ENCODE measurements at regions not wholly inside any gene's neighbourhood (a gene's known extent, or its start where the extent isn't known, plus 50 kb on each side); places are given as distances from the start of the nearest gene placed in this dataset.
"Not testable (repeated sequence)": the region's sequence is repeated elsewhere in the genome, so short reads cannot be mapped to it uniquely, and the experiment has no call there.

DNA sequence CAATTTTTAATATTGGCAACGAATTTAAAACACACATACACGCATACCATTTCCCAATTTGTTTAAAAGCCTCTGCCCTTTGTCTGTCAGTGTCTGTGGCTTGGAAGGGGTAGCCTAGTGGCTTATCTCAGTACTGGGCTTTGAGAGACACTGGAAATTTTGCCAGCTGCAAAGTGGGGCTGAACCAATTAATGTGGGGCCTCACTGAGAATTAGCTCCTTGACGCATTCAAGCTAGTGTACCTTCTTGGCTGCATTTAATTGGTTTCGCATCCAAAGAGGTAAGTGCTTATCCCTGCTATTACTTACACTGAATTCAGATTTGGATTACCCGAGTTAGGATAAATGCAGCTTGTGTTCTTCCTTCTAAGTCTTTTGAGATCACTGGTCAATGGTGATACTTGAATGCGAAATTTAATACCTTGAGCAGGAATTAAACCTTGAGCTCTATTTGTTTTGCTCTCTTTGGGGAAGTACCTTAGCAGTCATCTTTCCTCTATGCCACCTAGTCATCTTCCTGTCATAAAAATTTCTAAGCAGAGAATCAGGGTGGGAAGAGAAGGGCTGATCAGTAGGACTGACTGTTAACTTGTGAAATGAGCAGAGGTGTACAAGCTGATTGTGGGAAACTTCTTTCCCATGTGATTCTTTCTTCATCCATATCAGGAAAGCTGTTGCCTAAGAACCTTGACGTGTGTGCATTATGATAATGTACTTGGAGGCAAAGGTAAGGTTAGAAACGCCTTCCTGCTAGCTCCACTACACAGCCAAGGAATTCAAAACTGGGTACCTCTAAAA is 187.7 kb upstream of the E2F8 start:
- DNase-seq = no peak

GRCh38 chr11:19426756-19427403 is 186.1 kb upstream of the E2F8 start:
- DNase-seq = no peak

- DNase-seq = no peak
These were observed 185.4 kb upstream of the E2F8 start for GRCh38 chr11:19426011-19426755.

DNA sequence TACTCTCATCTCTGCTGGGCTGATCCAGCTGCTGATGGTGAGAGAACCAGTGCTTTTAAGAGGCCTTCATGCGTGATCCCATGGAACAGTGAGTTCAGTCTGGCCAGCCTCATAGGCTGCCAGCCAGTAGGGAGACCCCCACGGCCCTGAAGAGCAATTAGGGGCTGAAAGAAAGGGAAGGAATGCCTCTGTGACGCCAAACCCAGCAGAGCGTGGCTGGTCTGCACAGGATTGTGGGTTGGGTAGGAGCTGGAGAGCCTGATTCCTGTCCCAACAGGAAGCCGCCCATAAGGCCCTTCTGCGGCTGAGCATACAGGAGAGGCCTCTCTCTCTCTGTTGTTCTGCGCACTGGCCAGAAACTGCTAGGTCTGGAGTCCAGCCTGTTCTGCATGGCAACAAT is 181.5 kb upstream of the E2F8 start:
- DNase-seq = no peak

DNA sequence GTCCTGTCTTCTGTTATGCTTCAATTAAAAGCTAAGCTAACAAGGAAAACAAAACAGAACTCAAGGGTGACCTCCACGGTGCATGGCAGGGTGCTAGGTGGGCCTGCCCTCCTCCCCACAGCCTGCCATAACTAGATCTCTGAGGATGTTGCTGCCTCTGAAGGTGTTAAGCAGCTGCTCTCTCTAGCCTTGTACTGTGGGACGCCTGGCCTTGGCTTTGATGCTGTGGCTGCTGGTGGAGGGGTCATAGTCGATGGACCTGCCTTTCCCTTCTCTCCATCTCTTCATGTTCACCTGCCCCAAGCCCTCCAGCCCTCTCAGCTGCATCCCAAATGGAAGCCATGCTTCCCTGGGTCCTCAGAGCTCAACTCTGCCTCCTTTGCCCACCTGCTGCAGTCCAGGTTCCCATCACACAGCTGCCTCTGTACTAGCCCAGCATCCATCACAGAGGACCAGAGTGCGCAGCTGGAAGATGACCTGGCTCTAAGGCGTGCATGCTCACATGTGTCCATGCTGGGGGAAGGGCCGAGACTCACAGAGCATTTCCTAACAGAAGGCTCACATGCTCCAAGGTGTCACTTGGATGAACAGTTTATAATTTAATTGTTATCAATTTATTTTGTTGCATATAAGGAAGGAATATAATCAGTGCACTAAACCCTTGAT is 180.3 kb upstream of the E2F8 start:
- no peak for DNase-seq

DNA sequence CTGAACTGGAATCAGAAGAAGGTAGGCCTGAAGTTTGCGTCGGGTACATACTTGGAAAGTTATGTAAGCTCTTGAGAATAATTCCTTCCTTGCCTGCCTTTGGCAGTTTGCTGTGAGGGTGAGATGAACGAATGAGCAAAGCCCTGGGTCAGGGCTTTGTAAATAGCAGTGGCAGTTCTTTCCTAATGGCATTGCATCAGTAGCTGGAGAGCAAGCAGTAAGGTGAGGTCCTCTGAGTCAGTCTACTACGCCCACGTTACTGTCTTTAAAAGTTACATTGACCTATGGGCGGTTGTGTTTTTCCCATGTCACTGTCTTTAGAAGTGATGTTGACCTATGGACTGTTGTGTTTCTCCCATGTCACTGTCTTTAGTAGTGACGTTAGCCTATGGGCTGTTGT is 179.1 kb upstream of the E2F8 start:
- DNase-seq = no peak

DNA sequence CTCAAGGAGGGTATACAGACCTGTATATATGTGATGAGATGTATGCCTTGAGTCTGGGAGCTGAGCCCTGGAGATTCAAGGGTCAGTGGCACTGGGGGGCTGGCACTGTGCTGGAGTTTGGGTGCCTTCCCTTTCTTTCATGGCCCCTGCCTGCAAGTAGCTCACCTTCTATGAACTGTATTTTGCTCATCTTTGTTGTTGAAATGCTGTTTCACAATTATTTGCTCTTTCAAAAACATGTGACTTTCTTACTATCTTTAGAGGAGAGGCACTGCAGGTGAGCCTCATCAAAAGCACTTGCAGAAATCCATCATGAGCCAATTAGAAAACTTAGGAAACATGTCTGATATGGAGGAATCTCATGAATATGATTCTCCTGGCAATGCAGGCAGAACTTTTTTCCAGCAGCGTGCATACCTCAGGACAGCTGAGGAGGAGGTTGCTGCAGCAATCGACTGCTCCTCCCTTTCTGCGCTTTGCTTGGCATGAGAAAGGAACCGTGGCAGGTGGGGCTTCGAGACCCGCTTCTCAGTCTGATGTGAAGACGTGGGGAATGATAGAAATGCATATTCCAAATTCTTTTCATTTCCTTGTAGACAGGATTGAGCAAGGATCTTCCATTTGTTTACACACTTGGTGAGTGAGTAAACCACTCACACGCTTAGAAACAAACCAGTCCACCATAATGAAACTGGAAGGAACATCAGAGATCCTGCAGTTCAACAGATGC is 178.4 kb upstream of the E2F8 start:
- DNase-seq = no peak

DNA sequence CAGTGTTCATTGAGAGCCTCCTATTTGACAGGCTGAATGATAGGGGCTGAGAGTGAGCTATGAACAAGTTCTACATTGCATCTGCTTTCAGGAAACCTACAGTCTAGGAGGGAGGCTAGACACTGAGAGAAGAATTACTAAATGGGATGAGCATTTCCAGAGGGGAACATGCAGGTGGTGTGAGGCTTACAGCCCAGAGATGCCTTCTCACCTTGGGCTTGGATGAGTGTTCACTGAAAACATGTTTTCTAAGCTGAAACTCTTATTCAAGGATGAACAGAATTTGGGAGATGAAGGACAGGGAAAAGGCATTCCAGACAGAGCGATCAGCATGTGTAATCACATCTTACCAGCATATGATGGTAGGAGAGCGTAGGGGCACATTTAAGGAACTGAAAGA is 177.5 kb upstream of the E2F8 start:
- no peak for DNase-seq

GRCh38 chr11:19412070-19412469 is 171.3 kb upstream of the E2F8 start:
- not testable (repeated sequence) for DNase-seq

GRCh38 chr11:19410032-19410431 is 169.3 kb upstream of the E2F8 start:
- no peak for DNase-seq

DNA sequence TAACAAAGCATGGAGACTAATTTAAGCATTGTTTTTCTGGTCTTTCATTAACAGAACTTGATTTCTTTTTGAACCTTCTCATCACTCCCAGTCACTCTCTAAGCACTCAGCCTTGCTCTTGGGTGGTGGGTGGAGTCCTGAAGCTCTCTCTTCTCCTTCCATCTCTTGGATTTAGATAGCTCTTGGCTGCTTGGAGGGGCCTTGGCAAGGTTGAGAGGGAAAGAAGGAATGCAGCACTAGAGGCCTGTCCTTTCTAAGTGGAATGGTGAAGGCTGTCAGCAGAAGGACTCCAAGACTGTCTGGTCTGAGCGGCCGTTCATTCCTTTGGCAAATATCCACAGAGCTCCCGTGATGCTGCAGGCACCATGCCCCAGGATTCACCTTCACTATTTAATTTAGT is 168.6 kb upstream of the E2F8 start:
- DNase-seq = no peak

- DNase-seq = no peak
These were observed 167.0 kb upstream of the E2F8 start for GRCh38 chr11:19407677-19408270.

- no peak for DNase-seq
These were observed 165.2 kb upstream of the E2F8 start for GRCh38 chr11:19405966-19406365.

DNA sequence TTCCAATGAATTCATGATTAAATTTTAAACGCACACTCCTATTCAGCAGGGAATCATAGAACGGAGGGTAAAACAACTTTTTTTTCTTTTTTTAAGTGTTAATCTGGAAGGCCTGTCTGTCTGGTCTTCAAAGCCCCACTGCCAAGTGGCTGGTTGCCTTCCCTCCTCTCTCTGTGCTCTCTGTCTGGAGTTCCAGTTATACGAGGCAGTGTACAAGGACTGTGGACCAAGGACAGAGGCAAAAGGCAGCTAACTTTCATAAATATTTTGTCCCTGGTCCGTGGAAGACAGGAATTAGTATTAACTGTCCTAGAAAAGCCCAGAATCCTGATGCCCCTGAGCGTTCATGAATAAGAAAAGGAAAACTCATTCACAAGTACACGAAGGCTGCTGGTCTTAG is 164.0 kb upstream of the E2F8 start:
- DNase-seq = no peak

- no peak for DNase-seq
These were observed 162.6 kb upstream of the E2F8 start for GRCh38 chr11:19403196-19403895.

DNA sequence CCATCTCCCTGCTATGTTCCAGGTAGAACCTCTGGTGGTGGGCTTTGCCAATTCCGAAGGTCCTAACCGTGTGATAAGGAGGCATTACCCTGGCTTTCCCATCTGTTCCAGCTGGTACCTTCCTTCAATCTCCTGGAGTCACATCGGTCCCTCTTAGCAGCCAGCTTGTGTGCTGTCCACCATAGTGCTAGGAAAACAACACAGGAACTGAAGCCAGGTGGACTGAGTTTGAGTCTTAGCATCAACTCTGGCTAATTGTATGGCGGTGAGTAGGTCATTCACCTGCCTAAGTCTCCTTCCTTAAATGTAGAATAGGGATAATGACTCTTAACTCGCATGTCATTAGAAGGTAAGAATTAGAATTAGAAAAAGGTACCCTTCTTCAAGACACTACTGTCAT is 159.6 kb upstream of the E2F8 start:
- DNase-seq = no peak

DNA sequence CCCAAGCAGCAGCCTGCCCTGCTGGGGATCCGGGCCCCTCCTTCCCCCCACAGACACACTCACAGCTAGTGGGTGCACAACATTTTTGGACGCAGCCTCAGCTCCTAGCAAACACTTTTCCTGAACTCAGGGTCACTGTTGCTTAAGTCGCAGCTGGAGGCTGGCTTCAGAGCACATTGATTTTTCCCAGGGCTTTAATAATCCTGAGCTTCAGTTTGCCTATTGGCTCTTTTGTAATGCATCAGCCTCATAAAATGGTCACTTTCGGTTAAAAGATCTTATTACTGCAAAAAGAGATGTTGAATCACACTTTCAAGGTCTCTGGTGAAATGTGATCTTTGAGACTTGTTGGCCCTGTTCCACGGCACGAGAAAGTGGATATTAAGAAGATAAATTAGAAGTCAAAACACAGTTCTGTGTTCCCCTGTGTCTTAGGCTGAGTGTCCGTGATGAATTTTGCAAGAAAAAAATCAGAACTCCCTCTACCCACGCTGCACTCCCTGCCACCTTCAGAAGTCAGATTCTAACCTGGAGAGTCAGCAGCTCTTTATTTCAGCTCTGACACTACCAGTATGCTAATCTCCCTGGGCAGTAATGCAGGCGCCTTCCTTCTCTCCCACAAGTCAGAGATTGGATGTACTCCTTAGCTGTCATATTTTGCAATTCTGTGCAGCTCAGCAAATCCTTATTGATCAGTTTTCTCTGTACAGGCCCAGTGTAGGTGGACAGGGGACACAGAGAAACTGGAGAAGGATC is 158.2 kb upstream of the E2F8 start:
- no peak for DNase-seq

GRCh38 chr11:19398273-19398672 is 157.5 kb upstream of the E2F8 start:
- no peak for DNase-seq

- DNase-seq = no peak
These were observed 154.3 kb upstream of the E2F8 start for GRCh38 chr11:19395050-19395449.

DNA sequence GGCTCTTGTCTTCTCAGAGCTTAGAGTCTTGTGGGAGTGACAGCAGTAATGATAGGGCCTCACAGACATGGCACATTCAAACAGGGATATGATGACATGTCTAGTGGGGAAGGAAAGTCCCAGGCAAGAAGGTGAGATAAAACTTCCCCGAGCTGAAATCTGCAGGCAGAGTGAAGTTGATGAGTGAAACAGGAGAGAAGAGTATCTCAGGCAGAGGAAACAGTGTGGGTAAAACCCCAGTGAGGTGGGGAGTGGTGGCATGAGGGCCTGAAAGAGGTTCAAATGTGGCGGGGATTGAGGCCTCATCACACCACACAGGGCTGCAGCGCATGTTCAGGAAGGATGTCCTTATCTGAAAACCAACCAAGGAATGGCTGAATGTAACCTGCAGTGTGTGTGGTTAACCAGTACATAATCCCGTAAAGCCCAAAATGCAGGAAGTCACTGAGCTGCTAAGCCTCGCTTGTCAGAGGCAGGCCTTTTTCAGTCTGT is 153.8 kb upstream of the E2F8 start:
- DNase-seq = no peak

DNA sequence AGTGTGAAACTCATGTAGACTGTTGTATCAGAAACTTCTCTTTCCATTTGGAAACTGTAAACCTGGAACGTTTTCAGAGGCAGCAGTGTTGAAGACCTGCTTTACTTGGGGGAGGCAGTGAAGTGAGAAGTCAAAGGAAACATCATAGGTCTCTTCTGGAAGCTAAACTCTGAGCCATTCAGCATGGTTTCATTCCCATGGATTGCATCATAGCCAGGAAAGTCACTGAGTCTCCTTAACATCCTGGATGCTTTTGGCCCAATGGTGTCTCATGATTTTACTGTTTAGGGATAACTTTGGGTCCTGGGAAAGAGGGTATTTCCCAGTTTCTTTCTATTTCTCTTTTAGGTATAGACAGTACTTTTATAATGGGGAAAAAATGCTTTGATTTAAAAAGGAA is 153.2 kb upstream of the E2F8 start:
- DNase-seq = no peak
